Natural killer cell treated with Interleukin-12 subunit alpha and Interleukin-12 subunit beta and Interleukin-15 and Interleukin-18, amount 100 ng/mL, for 72 hours (primary cell): ENCODE measurements at regions not wholly inside any gene's neighbourhood (a gene's known extent, or its start where the extent isn't known, plus 50 kb on each side); places are given as distances from the start of the nearest gene placed in this dataset.
"Not testable (repeated sequence)": the region's sequence is repeated elsewhere in the genome, so short reads cannot be mapped to it uniquely, and the experiment has no call there.

ENCODE experiments used
- ATAC-seq, 2 donors: fragments of 150-1000 bp; cut with Tn5 transposase in 1 of 2; sonication (Bioruptor Pico), chemical (Tn5 transposase) in 1 of 2; 2 replicates each; pipeline ENCODE4 v1.10.0; 2021
- DNase-seq: peaks from one replicate; pipeline ENCODE4 v3.0.0; 2022; ENCODE audit warnings: low spot score
- H3K27ac Mint-ChIP-seq, 2 donors: 1 replicate in 1 of 2; 2 replicates in 1 of 2; pipeline ENCODE4 v1.8.0; 2022; ENCODE audit warnings: mixed read lengths in 2 of 2, mild to moderate bottlenecking in 1 of 2, moderate library complexity in 1 of 2
- H3K27me3 Mint-ChIP-seq, 2 donors: 1 replicate in 1 of 2; 2 replicates in 1 of 2; pipeline ENCODE4 v1.8.0; 2022; ENCODE audit warnings: mixed read lengths in 2 of 2
- H3K36me3 Mint-ChIP-seq: one replicate; pipeline ENCODE4 v1.8.0; 2022; ENCODE audit warnings: mixed read lengths
- H3K4me1 Mint-ChIP-seq, 2 donors: 1 replicate in 1 of 2; 2 replicates in 1 of 2; pipeline ENCODE4 v1.8.0; 2022; ENCODE audit warnings: low read depth in 2 of 2, mixed read lengths in 2 of 2, mild to moderate bottlenecking in 1 of 2
- H3K4me3 Mint-ChIP-seq: one replicate; pipeline ENCODE4 v1.8.0; 2022; ENCODE audit warnings: mixed read lengths
- H3K9me3 Mint-ChIP-seq: 2 replicates; pipeline ENCODE4 v1.8.0; 2022; ENCODE audit warnings: mixed read lengths

GRCh38 chr5:40430101-40430710 lies 249.5 kb upstream of the PTGER4 start:
- peaks cover 11% of the 10 kb centered on the region for H3K36me3 Mint-ChIP-seq
- peak overlapping the region; percentile 40 to 79 for H3K27ac Mint-ChIP-seq
- H3K4me1 Mint-ChIP-seq: peaks cover 59 to 73% of the 10 kb centered on the region in 2 donors
- H3K9me3 Mint-ChIP-seq: peaks cover 6% of the 10 kb centered on the region
- ATAC-seq: no peak
- H3K27me3 Mint-ChIP-seq: no peaks in the 10 kb centered on the region
- no peak for DNase-seq
- H3K4me3 Mint-ChIP-seq: peak overlapping the region; percentile 59

DNA sequence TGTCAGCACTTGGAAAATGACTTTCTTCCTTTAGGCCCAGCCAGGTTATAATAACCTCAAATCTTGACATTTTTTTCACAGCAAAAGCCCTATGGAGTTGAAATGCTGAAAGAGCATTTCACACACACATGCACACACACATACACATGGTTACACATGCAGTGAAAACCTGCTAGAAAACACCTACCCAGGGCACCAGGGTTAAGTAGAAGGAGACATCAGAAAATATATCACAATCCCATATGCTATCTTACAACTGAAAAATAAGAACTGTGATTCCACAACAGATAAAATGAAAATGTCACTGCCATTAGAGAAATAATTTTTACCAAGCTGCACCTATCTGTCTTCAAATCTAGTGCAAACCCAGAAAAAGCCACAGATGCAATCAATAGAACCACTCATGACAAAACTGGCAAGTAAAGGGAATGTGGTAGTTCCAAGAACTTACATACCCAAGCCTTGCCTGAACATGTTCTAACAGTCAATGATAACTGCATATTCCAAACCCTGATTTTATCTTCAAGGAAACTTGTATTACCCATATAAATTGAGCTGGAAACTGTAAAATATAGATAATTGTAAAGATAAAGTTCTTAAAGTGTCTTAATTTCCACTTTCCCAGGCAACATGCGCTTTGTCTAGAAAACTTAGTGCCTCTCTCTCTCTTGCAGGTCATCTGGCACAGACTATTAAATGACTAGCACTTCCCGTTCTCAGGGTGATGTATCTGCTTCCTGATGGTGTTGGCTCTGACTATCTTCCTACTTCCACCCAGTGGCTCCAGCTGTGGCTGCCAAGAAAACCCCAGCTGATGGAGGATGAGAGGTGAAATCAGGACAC lies 250.2 kb upstream of the PTGER4 start:
- Mint-ChIP-seq H3K27me3 (no peaks in the 10 kb centered on the region), H3K4me3 (peak overlapping the region; percentile 59), H3K9me3 (peaks cover 6% of the 10 kb centered on the region), H3K36me3 (peaks cover 6% of the 10 kb centered on the region), H3K27ac (peak overlapping the region; percentile 40 to 79), H3K4me1 (peaks cover 53 to 65% of the 10 kb centered on the region in 2 donors)
- DNase-seq: no peak
- ATAC-seq: peak; percentile 63 to 72

- Mint-ChIP-seq H3K27ac (peak overlapping the region; percentile 27 to 40), H3K4me1 (peaks cover 49 to 60% of the 10 kb centered on the region in 2 donors), H3K27me3 (no peaks in the 10 kb centered on the region), H3K4me3 (peak overlapping the region; percentile 59), H3K36me3 (peaks cover 6% of the 10 kb centered on the region), H3K9me3 (peaks cover 6% of the 10 kb centered on the region)
- ATAC-seq: no peak
- no peak for DNase-seq
Measured at GRCh38 chr5:40428815-40429214, 250.9 kb upstream of the PTGER4 start.

DNA sequence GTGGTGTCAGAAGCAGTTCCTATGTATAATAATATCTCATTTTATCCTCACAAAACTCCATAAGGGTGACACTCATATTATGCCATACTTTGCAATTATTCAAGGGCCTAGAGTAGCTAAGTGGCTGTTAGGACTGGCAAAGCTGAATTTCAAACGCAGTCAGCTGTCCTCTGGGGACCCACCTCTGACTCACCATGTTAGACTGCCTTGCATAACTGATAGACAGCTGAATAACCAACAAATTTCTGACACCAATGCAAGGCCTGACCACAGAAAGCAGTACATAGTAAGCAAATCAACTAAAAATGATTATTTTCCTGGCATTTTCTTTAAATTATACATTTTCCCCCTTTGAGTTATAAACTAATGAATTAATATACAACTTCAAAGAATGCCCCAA lies 251.6 kb upstream of the PTGER4 start:
- DNase-seq (peak; percentile 79), ATAC-seq (peak; percentile 91 to 96)
- H3K27me3 Mint-ChIP-seq: no peaks in the 10 kb centered on the region
- H3K4me1 Mint-ChIP-seq: peaks cover 45 to 54% of the 10 kb centered on the region in 2 donors
- peak overlapping the region; percentile 59 for H3K4me3 Mint-ChIP-seq
- peaks cover 6% of the 10 kb centered on the region for H3K36me3 Mint-ChIP-seq
- peak overlapping the region; percentile 27 to 40 for H3K27ac Mint-ChIP-seq
- H3K9me3 Mint-ChIP-seq: peaks cover 6% of the 10 kb centered on the region

- not testable (repeated sequence) for ATAC-seq, DNase-seq, H3K9me3 Mint-ChIP-seq, H3K4me3 Mint-ChIP-seq, H3K27me3 Mint-ChIP-seq, H3K4me1 Mint-ChIP-seq
- Mint-ChIP-seq H3K36me3 (peaks cover 37% of the 10 kb centered on the region), H3K27ac (peak overlapping the region in 1 of 2 donors; percentile 20)
Measured at GRCh38 chr5:40417046-40417810, 262.5 kb upstream of the PTGER4 start.

DNA sequence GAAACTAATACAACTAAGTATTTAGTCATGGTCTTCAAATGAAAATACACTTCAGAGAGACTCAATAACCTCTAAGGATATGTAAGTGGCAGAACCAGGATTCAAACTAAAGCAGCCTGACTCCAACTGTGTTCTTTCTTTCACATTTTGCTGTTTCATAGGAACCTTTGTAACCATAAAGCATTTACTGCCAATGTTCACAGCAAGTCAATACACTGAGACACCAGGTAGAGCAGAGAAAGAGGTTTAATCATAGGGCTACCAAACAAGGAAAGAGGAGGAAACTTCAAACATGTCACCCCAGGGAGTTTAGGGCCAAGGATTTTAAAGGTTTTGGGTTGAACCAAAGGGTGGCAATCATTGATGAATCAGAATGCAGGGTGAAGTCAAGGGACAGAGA lies 263.1 kb upstream of the PTGER4 start:
- Mint-ChIP-seq H3K9me3 (peaks cover 3% of the 10 kb centered on the region), H3K27ac (peak overlapping the region in 1 of 2 donors; percentile 36), H3K27me3 (no peaks in the 10 kb centered on the region), H3K4me3 (no peak overlapping the region), H3K36me3 (peaks cover 35% of the 10 kb centered on the region), H3K4me1 (peaks cover 2% of the 10 kb centered on the region in 2 donors)
- DNase-seq (no peak), ATAC-seq (no peak)

GRCh38 chr5:40416098-40416497 lies 263.6 kb upstream of the PTGER4 start:
- ATAC-seq (no peak), DNase-seq (no peak)
- Mint-ChIP-seq H3K27me3 (no peaks in the 10 kb centered on the region), H3K4me1 (peaks cover 6 to 7% of the 10 kb centered on the region in 2 donors), H3K27ac (peak overlapping the region in 1 of 2 donors; percentile 36), H3K36me3 (peaks cover 34% of the 10 kb centered on the region), H3K4me3 (no peak overlapping the region), H3K9me3 (peaks cover 7% of the 10 kb centered on the region)

GRCh38 chr5:40414922-40415321 lies 264.8 kb upstream of the PTGER4 start:
- Mint-ChIP-seq H3K27me3 (no peaks in the 10 kb centered on the region), H3K4me3 (no peak overlapping the region), H3K27ac (no peak overlapping the region), H3K9me3 (peaks cover 7% of the 10 kb centered on the region), H3K36me3 (peaks cover 28% of the 10 kb centered on the region), H3K4me1 (peaks cover 18% of the 10 kb centered on the region in 2 donors)
- ATAC-seq: no peak
- DNase-seq: no peak

DNA sequence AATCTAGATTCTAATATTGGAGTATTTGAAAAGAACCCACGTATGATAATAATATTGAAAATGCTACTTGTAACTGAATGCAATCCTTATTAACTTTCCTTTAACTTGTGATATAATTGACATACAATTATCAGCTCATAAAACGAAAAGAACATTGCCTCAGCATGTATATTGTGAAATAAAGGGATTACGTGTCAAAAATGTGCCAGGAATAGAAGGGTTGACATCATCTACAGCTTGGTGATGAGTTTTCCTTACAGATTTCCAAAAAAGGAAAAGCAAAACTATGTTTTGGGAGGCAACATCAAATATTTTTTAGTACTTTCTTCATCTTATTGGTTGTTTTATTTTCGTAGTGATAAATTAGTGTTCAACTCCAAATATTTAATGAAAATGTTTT lies 266.0 kb upstream of the PTGER4 start:
- Mint-ChIP-seq H3K4me3 (no peak overlapping the region), H3K9me3 (peaks cover 7% of the 10 kb centered on the region), H3K4me1 (peaks cover 23 to 30% of the 10 kb centered on the region in 2 donors), H3K36me3 (peaks cover 20% of the 10 kb centered on the region), H3K27ac (no peak overlapping the region), H3K27me3 (no peaks in the 10 kb centered on the region)
- ATAC-seq (no peak), DNase-seq (no peak)

DNA sequence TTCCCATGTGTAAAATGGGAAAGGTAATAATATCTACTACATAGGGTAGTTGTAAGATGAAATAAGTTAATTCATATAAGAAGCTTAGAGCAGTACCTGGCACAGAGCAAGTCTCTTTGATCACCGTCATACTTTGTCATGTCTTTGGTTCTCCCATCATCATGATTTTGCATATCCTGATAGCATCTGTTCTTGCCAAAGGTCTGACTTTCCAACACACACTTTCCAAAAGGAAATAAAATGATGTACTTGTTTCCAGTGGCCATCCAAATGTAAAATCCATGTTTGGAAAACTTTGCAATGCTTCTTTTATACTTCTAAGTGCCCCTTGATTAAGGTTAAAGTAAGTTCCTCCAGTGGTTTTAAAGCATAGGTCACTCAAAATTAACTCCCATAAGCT lies 266.9 kb upstream of the PTGER4 start:
- Mint-ChIP-seq H3K27ac (no peak overlapping the region), H3K9me3 (peaks cover 4% of the 10 kb centered on the region), H3K4me3 (no peak overlapping the region), H3K36me3 (peaks cover 11% of the 10 kb centered on the region), H3K4me1 (peaks cover 30 to 37% of the 10 kb centered on the region in 2 donors), H3K27me3 (no peaks in the 10 kb centered on the region)
- no peak for ATAC-seq
- no peak for DNase-seq

- Mint-ChIP-seq H3K4me1 (peaks cover 39 to 52% of the 10 kb centered on the region in 2 donors), H3K27ac (peak overlapping the region; percentile 94 to 99), H3K27me3 (no peaks in the 10 kb centered on the region), H3K36me3 (peaks cover 7% of the 10 kb centered on the region), H3K9me3 (peaks cover 4% of the 10 kb centered on the region), H3K4me3 (peak overlapping the region; percentile 80)
- DNase-seq: no peak
- peak; percentile 41 to 63 for ATAC-seq
Measured at GRCh38 chr5:40410964-40411635, 268.6 kb upstream of the PTGER4 start.

DNA sequence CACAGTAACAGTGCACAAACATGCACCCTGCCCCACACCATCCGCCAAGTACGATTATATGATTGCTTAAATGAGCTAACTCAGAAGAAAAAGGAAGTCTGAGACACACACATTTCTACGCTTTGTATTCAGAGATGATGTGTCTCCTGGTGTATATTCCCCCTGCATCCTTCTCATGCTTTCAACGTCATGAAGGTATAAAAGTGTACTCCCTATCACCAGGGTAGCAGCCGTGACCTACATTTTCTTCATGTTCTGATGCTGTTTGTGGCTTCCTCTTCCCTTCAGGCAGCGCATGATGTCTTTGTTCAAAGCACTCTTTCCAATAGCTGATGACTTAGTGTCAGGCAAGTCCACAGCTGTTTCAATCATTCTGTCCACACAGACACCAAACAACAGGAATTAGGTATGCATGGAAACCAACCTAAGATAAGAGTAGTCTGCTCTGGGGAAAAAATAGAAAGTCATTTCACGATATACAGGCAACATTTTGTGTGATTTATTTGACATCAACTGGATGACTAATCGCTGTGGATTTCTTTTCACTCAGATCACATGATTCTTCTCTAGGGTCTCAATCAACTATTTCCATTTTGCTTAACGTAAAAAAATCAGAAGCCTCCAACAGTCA lies 269.4 kb upstream of the PTGER4 start:
- Mint-ChIP-seq H3K4me3 (peak overlapping the region; percentile 80), H3K9me3 (peaks cover 4% of the 10 kb centered on the region), H3K27ac (peak overlapping the region; percentile 94 to 99), H3K4me1 (peaks cover 47 to 60% of the 10 kb centered on the region in 2 donors), H3K36me3 (peaks cover 7% of the 10 kb centered on the region), H3K27me3 (no peaks in the 10 kb centered on the region)
- DNase-seq (peak; percentile 74), ATAC-seq (peak; percentile 84 to 88)

DNA sequence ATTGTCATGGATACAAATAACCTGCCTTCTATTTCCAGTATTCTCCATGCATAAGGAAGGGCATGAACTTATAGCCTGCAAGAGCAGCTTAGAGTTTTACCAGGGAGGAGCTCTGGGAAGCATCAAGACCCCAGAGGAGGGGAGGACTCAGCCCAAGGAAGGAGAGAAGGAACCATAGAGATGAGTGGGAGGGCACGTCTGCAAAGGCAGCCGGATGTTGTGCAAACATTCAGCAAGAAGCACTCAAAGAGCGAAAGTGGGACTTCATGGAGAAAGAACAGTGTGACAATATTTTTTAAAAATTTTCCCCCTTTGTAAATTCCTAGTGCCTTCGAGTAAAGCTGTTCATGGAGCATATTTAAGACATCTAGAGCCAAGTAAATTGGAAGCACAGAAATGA lies 270.1 kb upstream of the PTGER4 start:
- DNase-seq (peak; percentile 67), ATAC-seq (peak; percentile 19 to 48)
- Mint-ChIP-seq H3K4me3 (peak overlapping the region; percentile 80), H3K9me3 (peaks cover 4% of the 10 kb centered on the region), H3K27ac (peak overlapping the region; percentile 94 to 99), H3K27me3 (no peaks in the 10 kb centered on the region), H3K4me1 (peaks cover 52 to 67% of the 10 kb centered on the region in 2 donors), H3K36me3 (peaks cover 7% of the 10 kb centered on the region)
